ENCODE measurements at regions not wholly inside any gene's neighbourhood (a gene's known extent, or its start where the extent isn't known, plus 50 kb on each side); places are given as distances from the start of the nearest gene placed in this dataset.
A peak's percentile ranks its signal among the peaks of the same experiment; 100 is the strongest.
"Not testable (repeated sequence)": the region's sequence is repeated elsewhere in the genome, so short reads cannot be mapped to it uniquely, and the experiment has no call there.

- DNase-seq (ENCODE audit: low read depth): no peak
- no peak overlapping the region for H3K4me3 ChIP-seq (ENCODE audit: low read depth, low read length)
- no peak for TF ChIP-seq CTCF (conservative IDR thresholded peaks at IDR 0.05; ENCODE audit: low read depth, low read length)
Observed at GRCh38 chr2:95670686-95671085, 78.9 kb downstream of the TRIM43 start.

- not testable (repeated sequence) for H3K4me3 ChIP-seq (ENCODE audit: low read depth, low read length); DNase-seq (ENCODE audit: low read depth)
Observed at GRCh38 chr2:95671171-95671570, 79.4 kb downstream of the TRIM43 start.

- not testable (repeated sequence) for H3K4me3 ChIP-seq (ENCODE audit: low read depth, low read length); DNase-seq (ENCODE audit: low read depth)
Observed at GRCh38 chr2:95671992-95672391, 80.2 kb downstream of the TRIM43 start.

- not testable (repeated sequence) for H3K4me3 ChIP-seq (ENCODE audit: low read depth, low read length); DNase-seq (ENCODE audit: low read depth)
Observed at GRCh38 chr2:95672500-95672899, 80.7 kb downstream of the TRIM43 start.

GRCh38 chr2:95674186-95674585 lies 82.4 kb downstream of the TRIM43 start:
- no peak overlapping the region for H3K4me3 ChIP-seq (ENCODE audit: low read depth, low read length)
- TF ChIP-seq CTCF (conservative IDR thresholded peaks at IDR 0.05; ENCODE audit: low read depth, low read length): no peak
- DNase-seq (ENCODE audit: low read depth): no peak

DNA sequence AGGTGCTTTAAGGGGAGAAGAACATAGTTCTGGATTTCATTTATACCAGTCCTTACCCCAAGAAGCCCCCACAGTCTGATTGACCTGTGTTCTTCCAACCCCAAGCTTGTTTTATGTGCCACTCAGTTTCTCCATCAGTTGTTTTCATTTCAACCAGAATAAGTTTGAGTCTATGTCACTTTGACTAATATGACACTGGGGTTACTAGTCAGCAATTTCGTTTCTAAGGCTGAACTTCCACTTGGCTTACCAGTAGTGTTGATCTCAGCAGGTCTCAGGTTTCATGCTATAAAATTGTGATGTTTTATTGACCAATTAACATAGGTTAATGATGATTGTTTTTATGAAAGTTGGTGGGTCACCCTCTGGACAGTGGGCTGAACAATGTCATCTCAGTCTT lies 84.8 kb downstream of the TRIM43 start:
- not testable (repeated sequence) for DNase-seq (ENCODE audit: low read depth); H3K4me3 ChIP-seq (ENCODE audit: low read depth, low read length)

DNA sequence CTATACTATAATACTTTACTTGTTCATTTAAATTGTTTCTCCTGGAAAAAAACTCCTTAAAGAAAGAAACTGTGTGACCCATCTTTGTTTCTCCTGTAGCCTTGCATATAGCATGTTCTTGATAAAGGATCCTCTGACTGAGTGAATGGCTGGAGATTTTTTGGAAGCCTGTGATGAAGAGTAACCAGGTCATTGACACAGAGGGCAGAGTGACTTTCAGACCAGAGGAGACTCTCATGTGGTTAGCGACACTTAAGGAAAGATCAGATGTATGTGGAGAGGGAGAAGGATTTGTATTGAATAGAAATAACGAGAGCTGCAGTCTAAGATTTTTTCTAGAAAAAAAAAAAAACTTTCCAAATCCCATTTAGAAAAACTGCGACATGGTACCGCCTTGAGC lies 85.5 kb downstream of the TRIM43 start:
- no peak overlapping the region for H3K4me3 ChIP-seq (ENCODE audit: low read depth, low read length)
- no peak for TF ChIP-seq CTCF (conservative IDR thresholded peaks at IDR 0.05; ENCODE audit: low read depth, low read length)
- DNase-seq (ENCODE audit: low read depth): no peak

DNA sequence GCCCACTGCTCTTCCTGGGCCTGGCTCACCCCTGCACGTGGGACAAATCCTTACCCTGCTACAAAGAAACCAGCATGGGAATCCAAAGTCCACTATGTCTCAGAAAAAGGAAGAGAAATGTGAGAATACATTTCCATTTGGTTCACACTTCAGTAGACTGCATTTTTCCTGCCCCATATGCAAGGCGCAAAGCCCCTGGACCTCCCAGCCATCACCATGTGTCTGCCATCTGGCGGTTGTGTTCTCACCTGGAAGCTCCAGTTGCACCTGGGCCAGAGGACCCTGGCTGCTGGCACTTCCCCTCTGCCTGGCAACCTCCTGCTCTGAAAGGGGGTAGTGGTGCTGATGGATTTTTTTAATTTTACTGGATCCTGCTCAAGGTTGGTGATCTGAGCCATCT lies 86.0 kb downstream of the TRIM43 start:
- not testable (repeated sequence) for DNase-seq (ENCODE audit: low read depth); H3K4me3 ChIP-seq (ENCODE audit: low read depth, low read length)

DNA sequence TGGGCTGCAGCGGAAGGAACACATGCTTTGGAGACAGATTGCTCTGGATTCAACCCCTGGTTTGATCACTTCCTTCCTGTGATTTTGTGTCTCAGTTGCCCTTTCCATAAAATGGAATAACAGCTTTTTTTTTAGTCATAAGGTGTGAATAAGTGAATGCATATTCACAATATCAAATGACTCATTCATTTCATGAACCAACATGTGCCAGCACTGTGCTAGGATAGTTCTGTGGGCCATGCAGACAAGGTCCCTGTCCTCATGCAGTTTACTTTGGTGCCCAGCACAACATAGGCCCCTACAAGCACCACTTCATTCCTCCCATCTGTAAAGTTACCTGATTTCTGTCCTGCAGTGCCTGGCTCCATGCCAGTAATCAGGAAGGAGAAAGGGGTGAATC lies 89.4 kb downstream of the TRIM43 start:
- not testable (repeated sequence) for H3K4me3 ChIP-seq (ENCODE audit: low read depth, low read length)
- peak; percentile 2 for DNase-seq (ENCODE audit: low read depth)

DNA sequence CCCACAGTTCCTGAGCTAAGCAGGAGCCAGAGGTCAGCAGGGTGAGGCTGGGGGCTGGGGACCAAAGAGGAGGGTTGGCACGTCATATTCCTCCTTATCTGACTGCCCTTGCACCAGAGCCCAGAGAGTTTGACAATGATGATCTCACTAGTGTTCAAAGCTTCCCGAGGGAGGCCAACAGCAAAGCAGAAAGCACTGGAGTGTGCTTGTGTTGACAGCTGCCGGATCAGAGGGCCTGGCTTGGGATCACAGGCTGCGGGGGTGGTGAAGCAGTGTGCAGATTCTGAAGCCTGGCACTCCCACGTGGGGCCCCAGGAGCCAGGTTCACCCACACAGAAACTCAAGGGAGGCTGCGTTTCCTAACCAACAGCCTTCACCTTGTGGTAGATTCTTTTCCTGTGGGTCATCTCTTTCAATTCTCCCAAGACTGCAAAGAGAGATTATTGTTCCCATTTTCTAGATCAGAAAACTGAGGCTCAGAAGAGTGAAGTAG lies 89.8 kb downstream of the TRIM43 start:
- not testable (repeated sequence) for H3K4me3 ChIP-seq (ENCODE audit: low read depth, low read length)
- peak; percentile 46 for DNase-seq (ENCODE audit: low read depth)

- DNase-seq (ENCODE audit: low read depth): not testable (repeated sequence)
- peak overlapping the region; percentile 53 for H3K4me3 ChIP-seq (ENCODE audit: low read depth, low read length)
Observed at GRCh38 chr2:95682889-95683517, 91.2 kb downstream of the TRIM43 start.

DNA sequence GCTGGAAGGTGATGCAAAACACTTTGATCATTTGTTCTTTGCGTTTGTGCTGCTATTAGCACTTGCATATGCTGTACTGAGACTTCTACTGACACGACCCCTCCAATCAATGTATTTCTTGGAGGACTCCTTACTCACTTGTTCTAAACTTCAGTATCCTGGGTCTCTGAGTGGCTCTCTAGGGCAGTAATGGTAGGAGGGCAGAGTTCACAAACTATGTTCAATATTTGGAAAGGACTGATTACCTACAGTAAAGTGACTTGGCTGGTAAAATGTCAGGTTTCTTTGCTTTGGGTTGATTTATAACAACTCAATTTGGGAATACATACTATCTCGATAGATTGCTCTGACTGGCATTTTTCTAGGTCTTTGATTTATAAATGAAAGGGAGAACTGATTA lies 93.7 kb downstream of the TRIM43 start:
- no peak overlapping the region for H3K4me3 ChIP-seq (ENCODE audit: low read depth, low read length)
- TF ChIP-seq CTCF (conservative IDR thresholded peaks at IDR 0.05; ENCODE audit: low read depth, low read length): no peak
- no peak for DNase-seq (ENCODE audit: low read depth)

- peak; percentile 58 for DNase-seq (ENCODE audit: low read depth)
- H3K4me3 ChIP-seq (ENCODE audit: low read depth, low read length): not testable (repeated sequence)
Observed at GRCh38 chr2:95686056-95686825, 94.4 kb downstream of the TRIM43 start.

DNA sequence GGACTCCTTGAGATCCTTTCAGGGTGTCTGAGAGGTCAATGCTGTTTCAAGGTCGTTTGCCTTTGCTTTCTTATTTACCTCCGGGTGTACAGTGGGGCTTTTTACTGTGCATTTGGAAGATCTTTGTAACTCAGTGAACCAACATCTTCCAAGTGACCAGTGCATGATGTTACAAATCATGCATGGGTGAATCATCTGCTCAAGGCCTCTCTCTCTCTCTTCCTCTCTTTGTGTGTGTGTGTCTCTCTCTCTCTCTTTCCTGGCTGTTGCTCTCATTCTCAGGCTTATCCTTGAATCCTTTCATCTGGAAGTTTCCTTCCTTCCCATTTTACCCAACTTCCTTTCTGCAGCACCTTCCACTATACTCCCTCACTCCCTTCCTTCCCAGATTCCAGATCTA lies 96.1 kb downstream of the TRIM43 start:
- H3K4me3 ChIP-seq (ENCODE audit: low read depth, low read length): not testable (repeated sequence)
- peak; percentile 65 for DNase-seq (ENCODE audit: low read depth)

DNA sequence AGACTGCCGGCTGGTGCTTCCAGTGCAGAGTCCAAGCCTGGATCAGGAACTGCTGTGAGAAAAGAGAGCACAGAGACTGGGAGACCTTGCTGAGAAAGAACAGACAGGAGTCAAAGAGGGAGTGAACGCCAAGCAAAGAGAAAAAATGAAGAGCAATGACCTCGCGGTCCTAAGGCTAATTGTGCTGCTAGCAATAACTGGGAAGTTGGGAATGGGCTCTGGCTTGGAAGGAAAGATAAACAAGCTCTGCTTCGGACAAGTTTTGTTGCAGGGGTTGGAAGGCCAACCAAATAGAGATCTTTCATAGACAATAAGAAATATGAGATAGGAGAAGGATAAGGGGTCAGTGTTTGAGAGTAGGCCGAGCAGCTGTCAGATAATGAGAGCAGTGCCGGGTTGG lies 99.4 kb downstream of the TRIM43 start:
- not testable (repeated sequence) for H3K4me3 ChIP-seq (ENCODE audit: low read depth, low read length); DNase-seq (ENCODE audit: low read depth)
